Transverse colon (tissue), 4 donors: ENCODE measurements at regions not wholly inside any gene's neighbourhood (a gene's known extent, or its start where the extent isn't known, plus 50 kb on each side); places are given as distances from the start of the nearest gene placed in this dataset.

Experiments used
- CTCF ChIP-seq, 5 experiments: fragments of 200-600 bp in 3 of 5; fragments of 450-650 bp in 2 of 5; sonication (generic) in 3 of 5; IDR thresholded peaks; 1 replicate in 2 of 5; 2 replicates in 3 of 5; pipeline ENCODE4 v1.5.1; 2016 to 2017; ENCODE audit warnings: antibody characterized with exemption in 5 of 5, inconsistent platforms in 3 of 5, mild to moderate bottlenecking in 2 of 5, moderate library complexity in 1 of 5
- POLR2AphosphoS5 ChIP-seq, 3 donors: sonication (generic); formaldehyde crosslinking; IDR thresholded peaks; one replicate each; pipeline ENCODE4 v1.6.1; 2016; ENCODE audit warnings: antibody characterized with exemption in 3 of 3

- no peak for TF ChIP-seq CTCF (IDR thresholded peaks at IDR 0.05)
- no peak for TF ChIP-seq POLR2AphosphoS5 (IDR thresholded peaks at IDR 0.05)
Observed at GRCh38 chr18:11309172-11309571, 159.8 kb upstream of the PIEZO2 start.
